Ammon's horn (tissue), 1 donor: ENCODE measurements at regions not wholly inside any gene's neighbourhood (a gene's known extent, or its start where the extent isn't known, plus 50 kb on each side); places are given as distances from the start of the nearest gene placed in this dataset.

Experiments used
- DNase-seq: peaks from one replicate; pipeline ENCODE4 v3.0.0-alpha.2; 2016; ENCODE audit warnings: low spot score

GRCh38 chr12:19867970-19868369, 428.7 kb downstream of the AEBP2 start:
- DNase-seq = no peak

- no peak for DNase-seq
Observed at GRCh38 chr12:19869413-19869812, 430.1 kb downstream of the AEBP2 start.

- peak; percentile 23 for DNase-seq
Observed at GRCh38 chr12:19872621-19873540, 433.6 kb downstream of the AEBP2 start.

GRCh38 chr12:19880076-19880475, 440.8 kb downstream of the AEBP2 start:
- no peak for DNase-seq

- DNase-seq = no peak
Observed at GRCh38 chr12:19880721-19881120, 441.4 kb downstream of the AEBP2 start.

GRCh38 chr12:19882346-19882745, 443.1 kb downstream of the AEBP2 start:
- DNase-seq = no peak

GRCh38 chr12:19884021-19884492, 444.8 kb downstream of the AEBP2 start:
- no peak for DNase-seq

- peak; percentile 15 for DNase-seq
Observed at GRCh38 chr12:19885093-19885812, 446.0 kb downstream of the AEBP2 start.

GRCh38 chr12:19886065-19886464, 446.8 kb downstream of the AEBP2 start:
- no peak for DNase-seq

- DNase-seq = no peak
Observed at GRCh38 chr12:19886639-19887064, 447.4 kb downstream of the AEBP2 start.

GRCh38 chr12:19890024-19890423, 450.7 kb downstream of the AEBP2 start:
- DNase-seq = no peak

- no peak for DNase-seq
Observed at GRCh38 chr12:19891936-19892591, 452.8 kb downstream of the AEBP2 start.

GRCh38 chr12:19893514-19893913, 454.2 kb downstream of the AEBP2 start:
- no peak for DNase-seq

GRCh38 chr12:19894050-19894449, 454.8 kb downstream of the AEBP2 start:
- no peak for DNase-seq

GRCh38 chr12:19894803-19895202, 455.5 kb downstream of the AEBP2 start:
- DNase-seq = no peak

- no peak for DNase-seq
Observed at GRCh38 chr12:19895246-19896020, 456.1 kb downstream of the AEBP2 start.

- DNase-seq = no peak
Observed at GRCh38 chr12:19896041-19896440, 456.7 kb downstream of the AEBP2 start.

GRCh38 chr12:19896534-19896933, 457.2 kb downstream of the AEBP2 start:
- DNase-seq = no peak

GRCh38 chr12:19897900-19898408, 458.7 kb downstream of the AEBP2 start:
- DNase-seq = no peak

GRCh38 chr12:19901841-19902240, 462.5 kb downstream of the AEBP2 start:
- no peak for DNase-seq

GRCh38 chr12:19904819-19905218, 463.5 kb upstream of the PDE3A start:
- DNase-seq = no peak
